Activated T-helper 1 cell treated with anti-CD3 and anti-CD28 coated beads, Interleukin-12 subunit alpha, Interleukin-12 subunit beta, Interleukin-2, Interleukin-4 antibody, amounts not matched to agents 30 ng/mL and 10 ng/mL and 1 ng/mL, durations not matched to agents 14 hours and 24 hours and 36 hours (primary cell): ENCODE measurements at regions not wholly inside any gene's neighbourhood (a gene's known extent, or its start where the extent isn't known, plus 50 kb on each side); places are given as distances from the start of the nearest gene placed in this dataset.
"Not testable (repeated sequence)": the region's sequence is repeated elsewhere in the genome, so short reads cannot be mapped to it uniquely, and the experiment has no call there.

Experiments used
- DNase-seq: peaks from one replicate; pipeline ENCODE4 v3.0.0; 2021; ENCODE audit warnings: low spot score
- H3K27ac Mint-ChIP-seq: one replicate; pipeline ENCODE4 v1.8.0; 2021; ENCODE audit warnings: mild to moderate bottlenecking, mixed read lengths
- H3K27me3 Mint-ChIP-seq: one replicate; pipeline ENCODE4 v1.8.0; 2022; ENCODE audit warnings: mild to moderate bottlenecking, moderate library complexity, mixed read lengths; ENCODE audit not compliant: insufficient read depth
- H3K36me3 Mint-ChIP-seq: one replicate; pipeline ENCODE4 v1.8.0; 2021; ENCODE audit warnings: low read depth, mixed read lengths
- H3K4me1 Mint-ChIP-seq: one replicate; pipeline ENCODE4 v1.8.0; 2021; ENCODE audit warnings: low read depth, mixed read lengths
- H3K4me3 Mint-ChIP-seq: one replicate; pipeline ENCODE4 v1.8.0; 2021; ENCODE audit warnings: mild to moderate bottlenecking, moderate library complexity, mixed read lengths
- H3K9me3 Mint-ChIP-seq: one replicate; pipeline ENCODE4 v1.8.0; 2021; ENCODE audit warnings: mixed read lengths
- intact Hi-C: fragments of 100-400 bp; cut with micrococcal nuclease; formaldehyde crosslinking; loops from one replicate; pipeline ENCODE4 v1.15.1; 2024

- H3K36me3 Mint-ChIP-seq: no peaks in the 10 kb centered on the region
- no peak overlapping the region for H3K4me3 Mint-ChIP-seq
- no peak for DNase-seq
- H3K27ac Mint-ChIP-seq: no peak overlapping the region
- peaks cover 7% of the 10 kb centered on the region for H3K9me3 Mint-ChIP-seq
- H3K4me1 Mint-ChIP-seq: no peaks in the 10 kb centered on the region
- intact Hi-C loops: no loop called here
- H3K27me3 Mint-ChIP-seq: no peaks in the 10 kb centered on the region
Observed at GRCh38 chr11:23769214-23769613, 727.6 kb upstream of the LUZP2 start.

DNA sequence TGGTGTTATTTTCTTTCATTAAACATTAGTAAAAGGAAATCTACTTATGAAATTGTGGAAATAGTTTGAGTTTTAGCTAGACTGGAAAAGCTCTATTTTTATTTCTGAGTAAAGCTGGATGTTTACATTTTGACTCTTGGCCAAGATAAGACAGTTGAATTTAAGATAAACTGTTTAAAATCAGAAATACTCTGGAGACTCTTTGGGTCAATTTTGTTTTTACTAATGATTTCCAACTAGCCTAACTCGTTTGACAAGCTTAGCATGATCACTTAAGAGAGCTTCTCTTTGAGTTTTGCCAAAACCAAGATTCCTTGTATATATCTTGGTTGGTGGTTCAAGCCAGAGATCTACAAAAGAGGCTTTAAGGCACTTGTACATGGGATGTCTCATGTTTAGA, 724.8 kb upstream of the LUZP2 start:
- Mint-ChIP-seq H3K27ac (no peak overlapping the region), H3K4me3 (no peak overlapping the region), H3K4me1 (no peaks in the 10 kb centered on the region), H3K9me3 (peaks cover 7% of the 10 kb centered on the region), H3K36me3 (no peaks in the 10 kb centered on the region), H3K27me3 (no peaks in the 10 kb centered on the region)
- DNase-seq: no peak
- intact Hi-C loops: no loop called here

GRCh38 chr11:23778971-23779370, 717.9 kb upstream of the LUZP2 start:
- no peak for DNase-seq
- Mint-ChIP-seq H3K27ac (no peak overlapping the region), H3K36me3 (no peaks in the 10 kb centered on the region), H3K4me3 (no peak overlapping the region), H3K4me1 (no peaks in the 10 kb centered on the region), H3K9me3 (no peaks in the 10 kb centered on the region), H3K27me3 (no peaks in the 10 kb centered on the region)
- intact Hi-C loops: no loop called here

DNA sequence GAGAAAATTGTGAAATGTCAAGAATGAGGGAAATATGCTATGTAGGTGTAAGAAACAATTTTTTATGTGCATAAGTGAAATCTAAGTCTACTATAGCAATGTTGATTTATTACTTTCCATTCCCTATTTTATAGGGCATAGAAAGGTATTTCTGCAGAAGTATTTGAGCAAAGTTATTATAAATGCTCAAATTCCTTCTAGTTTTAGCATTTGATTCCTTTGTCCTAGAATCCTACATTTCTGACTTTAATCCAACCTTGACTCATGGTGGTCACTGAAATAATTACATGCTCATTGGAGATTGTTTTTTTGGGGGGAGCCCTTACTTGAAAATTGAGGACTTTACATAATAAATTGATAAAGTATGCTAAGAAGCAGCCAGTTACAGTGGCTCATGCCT, 716.6 kb upstream of the LUZP2 start:
- no peaks in the 10 kb centered on the region for H3K4me1 Mint-ChIP-seq
- H3K36me3 Mint-ChIP-seq: no peaks in the 10 kb centered on the region
- H3K9me3 Mint-ChIP-seq: peaks cover 3% of the 10 kb centered on the region
- intact Hi-C loops: no loop called here
- H3K27ac Mint-ChIP-seq: no peak overlapping the region
- H3K4me3 Mint-ChIP-seq: no peak overlapping the region
- H3K27me3 Mint-ChIP-seq: no peaks in the 10 kb centered on the region
- DNase-seq: no peak

DNA sequence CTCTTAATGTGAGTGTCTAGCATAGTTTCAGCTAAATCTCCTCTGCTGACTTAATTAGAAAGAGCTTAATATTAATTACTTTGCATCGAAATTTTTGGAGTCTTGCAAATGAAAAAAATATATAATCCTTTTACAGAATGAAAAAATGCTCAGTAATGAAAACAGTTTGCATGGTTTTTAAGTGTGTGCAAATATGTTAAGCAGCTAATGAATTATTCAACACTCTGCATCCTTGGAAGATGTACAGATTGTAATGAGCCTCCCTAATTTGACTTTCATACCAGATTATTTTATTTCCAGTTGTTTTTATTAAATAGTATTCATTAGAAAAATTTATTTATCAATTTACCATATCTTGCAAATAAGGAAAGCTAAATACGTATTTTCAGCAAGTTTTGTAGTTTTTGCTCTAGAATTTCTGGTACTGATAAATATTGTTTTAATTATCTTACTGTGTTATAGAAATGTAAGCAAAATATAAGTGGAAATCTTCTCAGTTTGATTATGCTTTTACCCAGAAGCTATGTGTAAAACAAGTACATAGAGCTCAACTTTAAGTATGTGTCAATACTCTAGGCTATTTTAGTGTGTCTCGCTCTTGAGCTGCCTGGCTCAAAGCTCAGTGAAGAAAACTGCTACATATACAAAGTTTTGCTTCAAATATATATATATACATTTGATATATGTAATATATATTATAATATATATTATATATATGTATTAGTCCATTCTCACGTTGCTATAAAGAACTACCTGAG, 714.9 kb upstream of the LUZP2 start:
- H3K4me1 Mint-ChIP-seq: no peaks in the 10 kb centered on the region
- H3K27ac Mint-ChIP-seq: no peak overlapping the region
- H3K36me3 Mint-ChIP-seq: no peaks in the 10 kb centered on the region
- DNase-seq: no peak
- H3K9me3 Mint-ChIP-seq: peaks cover 6% of the 10 kb centered on the region
- H3K27me3 Mint-ChIP-seq: no peaks in the 10 kb centered on the region
- H3K4me3 Mint-ChIP-seq: no peak overlapping the region
- intact Hi-C loops: no loop called here

DNA sequence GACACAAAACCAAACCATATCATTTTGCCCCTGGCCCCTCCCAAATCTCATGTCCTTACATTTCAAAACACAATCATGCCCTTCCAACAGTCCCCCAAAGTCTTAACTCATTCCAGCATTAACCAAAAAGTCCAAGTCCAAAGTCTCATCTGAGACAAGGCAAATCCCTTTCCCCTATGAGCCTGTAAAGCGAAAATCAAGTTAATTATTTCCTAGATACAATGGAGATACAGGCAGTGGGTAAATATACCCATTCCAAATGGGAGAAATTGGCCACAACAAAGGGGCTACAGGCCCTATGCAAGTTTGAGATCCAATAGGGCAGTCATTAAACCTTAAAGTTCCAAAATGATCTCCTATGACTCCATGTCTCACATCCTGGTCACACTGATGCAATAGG, 709.9 kb upstream of the LUZP2 start:
- DNase-seq, H3K9me3 Mint-ChIP-seq, H3K36me3 Mint-ChIP-seq, intact Hi-C loops, H3K27ac Mint-ChIP-seq, H3K27me3 Mint-ChIP-seq, H3K4me3 Mint-ChIP-seq, H3K4me1 Mint-ChIP-seq: not testable (repeated sequence)

- Mint-ChIP-seq H3K4me3 (no peak overlapping the region), H3K36me3 (no peaks in the 10 kb centered on the region), H3K4me1 (no peaks in the 10 kb centered on the region), H3K9me3 (peaks cover 9% of the 10 kb centered on the region), H3K27ac (no peak overlapping the region), H3K27me3 (no peaks in the 10 kb centered on the region)
- no peak for DNase-seq
- intact Hi-C loops: no loop called here
Observed at GRCh38 chr11:23789200-23789853, 707.5 kb upstream of the LUZP2 start.

DNA sequence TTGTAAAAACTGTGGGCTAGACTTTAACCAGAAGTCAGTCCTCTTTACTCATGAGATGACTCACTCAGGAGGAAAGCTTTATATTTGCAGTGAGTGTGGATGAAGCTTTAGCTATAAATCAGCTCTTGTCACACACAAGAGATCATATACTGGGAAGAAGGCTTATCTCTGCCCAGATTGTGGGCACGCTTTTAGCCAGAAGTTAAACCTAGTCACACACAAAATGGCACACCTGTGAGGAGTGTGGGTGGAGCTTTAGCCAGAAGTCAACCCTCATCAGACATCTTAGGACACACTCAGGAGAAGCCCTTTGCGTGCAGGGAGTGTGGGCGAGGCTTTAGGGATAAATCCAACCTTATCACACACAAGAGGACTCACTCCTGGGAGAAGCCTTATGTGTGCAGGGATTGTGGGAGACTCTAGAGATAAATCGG, 706.9 kb upstream of the LUZP2 start:
- intact Hi-C loops: no loop called here
- Mint-ChIP-seq H3K27me3 (no peaks in the 10 kb centered on the region), H3K9me3 (peaks cover 6% of the 10 kb centered on the region), H3K27ac (no peak overlapping the region), H3K36me3 (no peaks in the 10 kb centered on the region), H3K4me3 (no peak overlapping the region), H3K4me1 (no peaks in the 10 kb centered on the region)
- DNase-seq: no peak

- H3K4me1 Mint-ChIP-seq: no peaks in the 10 kb centered on the region
- H3K36me3 Mint-ChIP-seq: no peaks in the 10 kb centered on the region
- no peak overlapping the region for H3K4me3 Mint-ChIP-seq
- no peak overlapping the region for H3K27ac Mint-ChIP-seq
- H3K9me3 Mint-ChIP-seq: no peaks in the 10 kb centered on the region
- intact Hi-C loops: no loop called here
- no peaks in the 10 kb centered on the region for H3K27me3 Mint-ChIP-seq
- DNase-seq: no peak
Observed at GRCh38 chr11:23797624-23798419, 699.0 kb upstream of the LUZP2 start.

DNA sequence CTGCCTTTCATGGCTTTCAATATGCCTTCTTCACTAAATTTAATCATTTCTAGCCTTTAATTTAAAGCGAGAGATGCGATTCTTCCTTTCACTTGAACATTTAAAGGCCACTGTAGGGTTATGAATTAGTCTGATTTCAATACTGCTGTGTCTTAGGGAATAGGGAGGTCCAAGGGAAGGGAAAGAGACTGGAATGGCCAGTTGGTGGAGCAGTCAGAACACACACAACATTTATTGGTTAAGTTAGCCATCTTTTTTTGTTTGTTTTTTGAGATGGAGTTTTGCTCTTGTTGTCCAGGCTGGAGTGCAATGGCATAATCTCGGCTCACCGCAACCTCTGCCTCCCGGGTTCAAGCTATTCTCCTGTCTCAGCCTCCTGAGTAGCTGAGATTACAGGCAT, 662.5 kb upstream of the LUZP2 start:
- H3K4me3 Mint-ChIP-seq, H3K4me1 Mint-ChIP-seq, intact Hi-C loops: not testable (repeated sequence)

GRCh38 chr11:23836981-23837380, 659.9 kb upstream of the LUZP2 start:
- H3K36me3 Mint-ChIP-seq: no peaks in the 10 kb centered on the region

More for the DNA sequence above, 662.5 kb upstream of the LUZP2 start:
- not testable (repeated sequence) for H3K36me3 Mint-ChIP-seq, H3K27ac Mint-ChIP-seq, H3K27me3 Mint-ChIP-seq, DNase-seq, H3K9me3 Mint-ChIP-seq

GRCh38 chr11:23840872-23841271, 656.0 kb upstream of the LUZP2 start:
- Mint-ChIP-seq H3K4me1 (no peaks in the 10 kb centered on the region), H3K27ac (no peak overlapping the region), H3K27me3 (no peaks in the 10 kb centered on the region), H3K4me3 (no peak overlapping the region), H3K36me3 (no peaks in the 10 kb centered on the region), H3K9me3 (peaks cover 8% of the 10 kb centered on the region)
- intact Hi-C loops: no loop called here
- DNase-seq: no peak

More at GRCh38 chr11:23836981-23837380, 659.9 kb upstream of the LUZP2 start:
- H3K27ac Mint-ChIP-seq: no peak overlapping the region
- H3K4me3 Mint-ChIP-seq: no peak overlapping the region
- no peaks in the 10 kb centered on the region for H3K4me1 Mint-ChIP-seq
- DNase-seq: no peak
- no peaks in the 10 kb centered on the region for H3K27me3 Mint-ChIP-seq
- H3K9me3 Mint-ChIP-seq: no peaks in the 10 kb centered on the region
- intact Hi-C loops: no loop called here

GRCh38 chr11:23846902-23847422, 649.9 kb upstream of the LUZP2 start:
- Mint-ChIP-seq H3K4me3 (no peak overlapping the region), H3K27ac (no peak overlapping the region), H3K4me1 (no peaks in the 10 kb centered on the region), H3K9me3 (peaks cover 8% of the 10 kb centered on the region), H3K27me3 (no peaks in the 10 kb centered on the region), H3K36me3 (no peaks in the 10 kb centered on the region)
- intact Hi-C loops: no loop called here
- no peak for DNase-seq
